ENCODE measurements at regions not wholly inside any gene's neighbourhood (a gene's known extent, or its start where the extent isn't known, plus 50 kb on each side); places are given as distances from the start of the nearest gene placed in this dataset.

DNA sequence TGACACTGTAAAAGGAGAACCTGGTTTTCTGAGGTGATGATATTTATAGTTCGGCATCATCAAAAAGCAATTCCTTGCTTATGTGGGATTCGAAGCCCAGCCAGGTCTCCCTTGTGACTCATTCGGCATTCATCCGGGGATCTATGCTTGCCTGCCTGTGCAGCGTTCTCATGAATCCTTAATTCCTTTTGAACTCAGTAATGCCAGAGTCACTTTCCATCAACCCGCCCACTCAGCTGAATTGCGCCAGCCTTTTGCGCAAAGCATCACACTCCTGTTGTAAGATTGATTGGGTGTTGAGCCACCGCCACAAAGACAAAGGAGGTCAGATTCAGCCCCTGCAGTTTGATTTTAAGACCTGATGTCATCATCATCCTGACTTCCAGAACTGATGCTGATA, 128.6 kb downstream of the SLC17A6 start:
- no peak overlapping the region for H3K4me2 ChIP-seq (ENCODE audit: low read depth, low read length)
- H3F3A ChIP-seq (ENCODE audit: insufficient read depth, low read length): no peaks in the 10 kb centered on the region
- no peaks in the 10 kb centered on the region for H3K9me2 ChIP-seq (replicated peaks; ENCODE audit: insufficient read depth, low read length)
- DNase-seq: no peak
- H3K9ac ChIP-seq (ENCODE audit: low read length): no peak overlapping the region
- no peak overlapping the region for H3K27ac ChIP-seq (ENCODE audit: low read length)
- H2AFZ ChIP-seq (ENCODE audit: low read length): no peak overlapping the region
- no peaks in the 10 kb centered on the region for H3K9me3 ChIP-seq (replicated peaks; ENCODE audit: insufficient read depth, low read length)
- H3K4me3 ChIP-seq (ENCODE audit: low read length): no peak overlapping the region
- H3K27me3 ChIP-seq (replicated peaks; ENCODE audit: insufficient read depth, low read length): no peaks in the 10 kb centered on the region
- TF ChIP-seq EZH2 (optimal IDR thresholded peaks at IDR 0.05; ENCODE audit: low read depth, low read length) (no peak), EZH2phosphoT487 (IDR thresholded peaks at IDR 0.05; ENCODE audit: low read length) (no peak)
- TF ChIP-seq, protein P1, sequence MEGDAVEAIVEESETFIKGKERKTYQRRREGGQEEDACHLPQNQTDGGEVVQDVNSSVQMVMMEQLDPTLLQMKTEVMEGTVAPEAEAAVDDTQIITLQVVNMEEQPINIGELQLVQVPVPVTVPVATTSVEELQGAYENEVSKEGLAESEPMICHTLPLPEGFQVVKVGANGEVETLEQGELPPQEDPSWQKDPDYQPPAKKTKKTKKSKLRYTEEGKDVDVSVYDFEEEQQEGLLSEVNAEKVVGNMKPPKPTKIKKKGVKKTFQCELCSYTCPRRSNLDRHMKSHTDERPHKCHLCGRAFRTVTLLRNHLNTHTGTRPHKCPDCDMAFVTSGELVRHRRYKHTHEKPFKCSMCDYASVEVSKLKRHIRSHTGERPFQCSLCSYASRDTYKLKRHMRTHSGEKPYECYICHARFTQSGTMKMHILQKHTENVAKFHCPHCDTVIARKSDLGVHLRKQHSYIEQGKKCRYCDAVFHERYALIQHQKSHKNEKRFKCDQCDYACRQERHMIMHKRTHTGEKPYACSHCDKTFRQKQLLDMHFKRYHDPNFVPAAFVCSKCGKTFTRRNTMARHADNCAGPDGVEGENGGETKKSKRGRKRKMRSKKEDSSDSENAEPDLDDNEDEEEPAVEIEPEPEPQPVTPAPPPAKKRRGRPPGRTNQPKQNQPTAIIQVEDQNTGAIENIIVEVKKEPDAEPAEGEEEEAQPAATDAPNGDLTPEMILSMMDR (IDR thresholded peaks at IDR 0.05; ENCODE audit: low read length): no peak
- H3K36me3 ChIP-seq (replicated peaks; ENCODE audit: insufficient read depth, low read length): no peaks in the 10 kb centered on the region
- H3K4me1 ChIP-seq (ENCODE audit: low read length): no peaks in the 10 kb centered on the region
- no peaks in the 10 kb centered on the region for H4K20me1 ChIP-seq (ENCODE audit: insufficient read depth, low read length)
- H3K79me2 ChIP-seq (ENCODE audit: low read length): no peaks in the 10 kb centered on the region

- Histone ChIP-seq H3K9me3 (replicated peaks; ENCODE audit: insufficient read depth, low read length) (no peaks in the 10 kb centered on the region), H4K20me1 (ENCODE audit: insufficient read depth, low read length) (no peaks in the 10 kb centered on the region), H3K9ac (ENCODE audit: low read length) (no peak overlapping the region), H3K4me1 (ENCODE audit: low read length) (no peaks in the 10 kb centered on the region), H2AFZ (ENCODE audit: low read length) (no peak overlapping the region), H3K9me2 (replicated peaks; ENCODE audit: insufficient read depth, low read length) (no peaks in the 10 kb centered on the region), H3K27me3 (replicated peaks; ENCODE audit: insufficient read depth, low read length) (no peaks in the 10 kb centered on the region), H3K4me3 (ENCODE audit: low read length) (no peak overlapping the region), H3K27ac (ENCODE audit: low read length) (no peak overlapping the region), H3F3A (ENCODE audit: insufficient read depth, low read length) (no peaks in the 10 kb centered on the region), H3K79me2 (ENCODE audit: low read length) (no peaks in the 10 kb centered on the region), H3K4me2 (ENCODE audit: low read depth, low read length) (no peak overlapping the region), H3K36me3 (replicated peaks; ENCODE audit: insufficient read depth, low read length) (no peaks in the 10 kb centered on the region)
- no peak for DNase-seq
- TF ChIP-seq, protein P1 (IDR thresholded peaks at IDR 0.05; ENCODE audit: low read length): no peak
- TF ChIP-seq EZH2phosphoT487 (IDR thresholded peaks at IDR 0.05; ENCODE audit: low read length): no peak
- no peak for TF ChIP-seq EZH2 (optimal IDR thresholded peaks at IDR 0.05; ENCODE audit: low read depth, low read length)
These were observed 128.2 kb downstream of the SLC17A6 start for GRCh38 chr11:22466351-22466750.

DNA sequence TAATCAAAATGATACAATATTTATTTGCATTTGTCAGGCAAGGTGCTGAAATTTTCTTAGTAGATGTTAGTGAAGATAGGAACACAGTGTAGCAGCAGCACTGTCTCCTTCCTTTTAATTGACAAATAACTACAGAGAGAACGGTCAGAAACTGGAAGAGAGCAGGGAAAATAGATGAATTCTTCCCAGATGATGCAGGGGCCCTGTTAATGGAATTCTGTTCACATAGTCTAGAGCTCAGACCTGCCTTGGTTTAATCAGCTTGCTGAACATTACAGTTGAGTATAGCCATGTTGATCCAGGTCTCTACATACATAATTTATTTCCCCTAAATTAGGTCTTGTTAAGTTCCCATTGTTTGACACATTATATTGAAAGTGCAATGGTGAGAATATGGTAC, 127.4 kb downstream of the SLC17A6 start:
- Histone ChIP-seq H3K4me1 (ENCODE audit: low read length) (no peaks in the 10 kb centered on the region), H2AFZ (ENCODE audit: low read length) (no peak overlapping the region), H3K9ac (ENCODE audit: low read length) (no peak overlapping the region), H3K36me3 (replicated peaks; ENCODE audit: insufficient read depth, low read length) (no peaks in the 10 kb centered on the region), H3K79me2 (ENCODE audit: low read length) (no peaks in the 10 kb centered on the region), H3K27me3 (replicated peaks; ENCODE audit: insufficient read depth, low read length) (no peaks in the 10 kb centered on the region), H3F3A (ENCODE audit: insufficient read depth, low read length) (no peaks in the 10 kb centered on the region), H4K20me1 (ENCODE audit: insufficient read depth, low read length) (no peaks in the 10 kb centered on the region), H3K9me2 (replicated peaks; ENCODE audit: insufficient read depth, low read length) (no peaks in the 10 kb centered on the region), H3K4me3 (ENCODE audit: low read length) (no peak overlapping the region), H3K27ac (ENCODE audit: low read length) (no peak overlapping the region), H3K4me2 (ENCODE audit: low read depth, low read length) (no peak overlapping the region), H3K9me3 (replicated peaks; ENCODE audit: insufficient read depth, low read length) (no peaks in the 10 kb centered on the region)
- no peak for DNase-seq
- TF ChIP-seq EZH2 (optimal IDR thresholded peaks at IDR 0.05; ENCODE audit: low read depth, low read length): no peak
- TF ChIP-seq, protein P1 (IDR thresholded peaks at IDR 0.05; ENCODE audit: low read length): no peak
- no peak for TF ChIP-seq EZH2phosphoT487 (IDR thresholded peaks at IDR 0.05; ENCODE audit: low read length)
